Endodermal cell (in vitro differentiated cells): ENCODE measurements at regions not wholly inside any gene's neighbourhood (a gene's known extent, or its start where the extent isn't known, plus 50 kb on each side); places are given as distances from the start of the nearest gene placed in this dataset.

Experiments used
- DNase-seq: peaks from one replicate; pipeline ENCODE4 v3.0.0-alpha.2; 2017
- H3K27ac ChIP-seq: 2 replicates; pipeline ENCODE4 v1.5.1; 2013; ENCODE audit warnings: mild to moderate bottlenecking, low read depth, low read length, moderate library complexity
- H3K27me3 ChIP-seq: 2 replicates; pipeline ENCODE4 v1.6.1; 2013; ENCODE audit warnings: mild to moderate bottlenecking, low read length, moderate library complexity; ENCODE audit not compliant: insufficient read depth, control insufficient read depth, poor library complexity, severe bottlenecking
- H3K36me3 ChIP-seq: 2 replicates; pipeline ENCODE4 v1.7.0; 2013; ENCODE audit warnings: mild to moderate bottlenecking, low read length, moderate library complexity; ENCODE audit not compliant: control insufficient read depth, insufficient read depth
- H3K4me1 ChIP-seq: one replicate; pipeline ENCODE4 v1.7.0; 2013; ENCODE audit warnings: low read length; ENCODE audit not compliant: control insufficient read depth, insufficient read depth
- H3K4me3 ChIP-seq: 2 replicates; pipeline ENCODE4 v1.5.1; 2013; ENCODE audit warnings: mild to moderate bottlenecking, low read length, moderate library complexity
- H3K9ac ChIP-seq: 2 replicates; pipeline ENCODE4 v1.6.1; 2013; ENCODE audit warnings: mild to moderate bottlenecking, low read length, moderate library complexity; ENCODE audit not compliant: poor library complexity, severe bottlenecking; ENCODE audit errors: extremely low read depth
- H3K9me3 ChIP-seq: 2 replicates; pipeline ENCODE4 v1.6.1; 2013; ENCODE audit warnings: mild to moderate bottlenecking, low read length, moderate library complexity; ENCODE audit not compliant: control insufficient read depth
- H3K27ac Mint-ChIP-seq: 2 replicates; pipeline ENCODE4 v1.8.0; 2020; ENCODE audit warnings: mixed read lengths
- H3K27me3 Mint-ChIP-seq: 2 replicates; pipeline ENCODE4 v1.8.0; 2021; ENCODE audit warnings: mild to moderate bottlenecking, mixed read lengths; ENCODE audit not compliant: insufficient read depth
- H3K36me3 Mint-ChIP-seq: 2 replicates; pipeline ENCODE4 v1.8.0; 2020; ENCODE audit warnings: low read depth, mixed read lengths
- H3K4me1 Mint-ChIP-seq: 2 replicates; pipeline ENCODE4 v1.8.0; 2020; ENCODE audit warnings: mixed read lengths
- H3K4me3 Mint-ChIP-seq: 2 replicates; pipeline ENCODE4 v1.8.0; 2020; ENCODE audit warnings: mild to moderate bottlenecking, moderate library complexity, mixed read lengths
- H3K9me3 Mint-ChIP-seq: 2 replicates; pipeline ENCODE4 v1.8.0; 2020; ENCODE audit warnings: mild to moderate bottlenecking, mixed read lengths
- WGBS, 2 experiments: methylation state at CpG; one replicate each; pipeline versions ENCODE4 v1.1.5 to v1.1.7; 2013; ENCODE audit warnings: missing lambda C conversion rate in 2 of 2, mixed read lengths in 1 of 2; ENCODE audit not compliant: insufficient coverage in 1 of 2, insufficient read length in 1 of 2; 5-methylcytosine and 5-hydroxymethylcytosine counted together
- TF ChIP-seq, protein P1 (sequence below): fragments of 200-600 bp; sonication (generic); conservative IDR thresholded peaks from 2 replicates; pipeline ENCODE4 v1.5.0; 2021; ENCODE audit warnings: antibody characterized with exemption, mild to moderate bottlenecking

DNA sequence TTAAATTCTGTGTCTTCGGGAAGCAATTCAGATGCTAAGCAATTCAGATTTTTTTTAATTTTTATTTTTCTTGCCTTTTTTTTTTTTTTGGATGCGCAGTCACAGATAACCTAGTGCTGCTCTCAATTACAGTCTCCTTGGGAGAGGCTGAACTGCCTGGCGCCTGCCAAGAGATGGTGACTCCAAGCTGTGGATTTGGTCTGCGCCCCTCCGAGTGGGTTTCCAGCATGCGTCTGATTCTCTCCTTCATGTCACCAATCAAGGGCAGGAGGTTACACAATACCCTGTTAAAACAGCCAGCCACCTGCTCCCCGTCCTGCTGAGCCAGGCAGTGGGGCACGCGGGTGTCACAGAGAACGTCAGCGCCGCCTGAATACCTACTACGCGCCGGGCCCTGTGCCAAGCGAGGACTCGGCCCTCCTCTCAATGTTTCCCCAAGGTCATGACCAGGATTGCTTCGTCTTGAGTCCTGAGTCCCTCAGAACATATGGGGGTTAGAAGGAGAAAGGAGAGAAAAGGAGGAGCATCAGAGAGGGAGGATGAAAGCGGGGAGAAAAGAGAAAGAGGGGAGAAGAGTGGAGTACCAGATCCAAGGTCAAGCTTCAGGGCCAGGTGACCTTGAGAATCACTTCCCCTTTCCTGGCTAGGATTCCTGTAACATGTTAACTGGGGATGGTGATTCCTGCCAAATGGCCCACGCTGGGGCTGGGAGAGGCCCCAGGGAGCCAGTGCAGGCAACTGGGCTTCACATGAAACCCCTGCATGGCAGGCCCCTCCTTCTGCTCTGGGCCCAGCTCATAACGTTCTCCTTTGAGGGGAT, 213.6 kb downstream of the URI1 start:
- 90 to 94% methylated on average over 15 to 21 of the region's 21 CpGs for WGBS, 2 experiments

DNA sequence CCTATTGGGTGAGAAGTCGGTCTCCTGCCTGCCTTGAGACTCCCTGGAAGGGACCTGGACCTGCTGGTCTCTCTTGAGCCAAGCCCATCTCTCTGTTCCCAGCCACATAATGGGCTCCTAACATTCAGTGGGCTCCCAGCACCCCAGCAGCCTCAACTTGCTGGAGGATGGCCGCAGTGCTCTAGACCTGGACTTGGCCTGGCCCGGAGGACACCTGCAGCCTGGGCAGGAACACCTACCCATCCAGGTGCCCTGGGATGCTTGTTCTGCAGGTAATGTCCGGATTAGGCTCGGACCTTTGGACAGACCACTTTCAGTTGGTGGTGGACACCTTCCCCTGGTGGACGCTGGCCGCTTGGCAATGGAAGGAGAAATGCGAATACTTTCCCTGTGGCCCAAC, 214.6 kb downstream of the URI1 start:
- no peaks in the 10 kb centered on the region for H3K9me3 ChIP-seq
- Mint-ChIP-seq H3K27me3 (no peaks in the 10 kb centered on the region), H3K4me1 (no peaks in the 10 kb centered on the region), H3K36me3 (no peaks in the 10 kb centered on the region), H3K27ac (no peak overlapping the region), H3K9me3 (no peaks in the 10 kb centered on the region), H3K4me3 (no peak overlapping the region)
- no peak for DNase-seq
- H3K27ac ChIP-seq: no peak overlapping the region
- no peaks in the 10 kb centered on the region for H3K36me3 ChIP-seq
- 93 to 96% methylated on average over 7 to 8 of the region's 8 CpGs for WGBS, 2 experiments
- H3K4me1 ChIP-seq: no peaks in the 10 kb centered on the region
- TF ChIP-seq, protein P1, sequence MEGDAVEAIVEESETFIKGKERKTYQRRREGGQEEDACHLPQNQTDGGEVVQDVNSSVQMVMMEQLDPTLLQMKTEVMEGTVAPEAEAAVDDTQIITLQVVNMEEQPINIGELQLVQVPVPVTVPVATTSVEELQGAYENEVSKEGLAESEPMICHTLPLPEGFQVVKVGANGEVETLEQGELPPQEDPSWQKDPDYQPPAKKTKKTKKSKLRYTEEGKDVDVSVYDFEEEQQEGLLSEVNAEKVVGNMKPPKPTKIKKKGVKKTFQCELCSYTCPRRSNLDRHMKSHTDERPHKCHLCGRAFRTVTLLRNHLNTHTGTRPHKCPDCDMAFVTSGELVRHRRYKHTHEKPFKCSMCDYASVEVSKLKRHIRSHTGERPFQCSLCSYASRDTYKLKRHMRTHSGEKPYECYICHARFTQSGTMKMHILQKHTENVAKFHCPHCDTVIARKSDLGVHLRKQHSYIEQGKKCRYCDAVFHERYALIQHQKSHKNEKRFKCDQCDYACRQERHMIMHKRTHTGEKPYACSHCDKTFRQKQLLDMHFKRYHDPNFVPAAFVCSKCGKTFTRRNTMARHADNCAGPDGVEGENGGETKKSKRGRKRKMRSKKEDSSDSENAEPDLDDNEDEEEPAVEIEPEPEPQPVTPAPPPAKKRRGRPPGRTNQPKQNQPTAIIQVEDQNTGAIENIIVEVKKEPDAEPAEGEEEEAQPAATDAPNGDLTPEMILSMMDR: no peak
- no peaks in the 10 kb centered on the region for H3K27me3 ChIP-seq
- H3K4me3 ChIP-seq: no peak overlapping the region
- H3K9ac ChIP-seq: no peak overlapping the region

More for the DNA sequence above, 213.6 kb downstream of the URI1 start:
- Histone ChIP-seq H3K27ac (no peak overlapping the region), H3K36me3 (no peaks in the 10 kb centered on the region), H3K9ac (no peak overlapping the region), H3K9me3 (no peaks in the 10 kb centered on the region), H3K4me1 (no peaks in the 10 kb centered on the region), H3K4me3 (no peak overlapping the region), H3K27me3 (no peaks in the 10 kb centered on the region)
- DNase-seq: no peak
- TF ChIP-seq, protein P1: no peak
- Mint-ChIP-seq H3K27me3 (no peaks in the 10 kb centered on the region), H3K4me1 (no peaks in the 10 kb centered on the region), H3K4me3 (no peak overlapping the region), H3K27ac (no peak overlapping the region), H3K36me3 (no peaks in the 10 kb centered on the region), H3K9me3 (no peaks in the 10 kb centered on the region)

DNA sequence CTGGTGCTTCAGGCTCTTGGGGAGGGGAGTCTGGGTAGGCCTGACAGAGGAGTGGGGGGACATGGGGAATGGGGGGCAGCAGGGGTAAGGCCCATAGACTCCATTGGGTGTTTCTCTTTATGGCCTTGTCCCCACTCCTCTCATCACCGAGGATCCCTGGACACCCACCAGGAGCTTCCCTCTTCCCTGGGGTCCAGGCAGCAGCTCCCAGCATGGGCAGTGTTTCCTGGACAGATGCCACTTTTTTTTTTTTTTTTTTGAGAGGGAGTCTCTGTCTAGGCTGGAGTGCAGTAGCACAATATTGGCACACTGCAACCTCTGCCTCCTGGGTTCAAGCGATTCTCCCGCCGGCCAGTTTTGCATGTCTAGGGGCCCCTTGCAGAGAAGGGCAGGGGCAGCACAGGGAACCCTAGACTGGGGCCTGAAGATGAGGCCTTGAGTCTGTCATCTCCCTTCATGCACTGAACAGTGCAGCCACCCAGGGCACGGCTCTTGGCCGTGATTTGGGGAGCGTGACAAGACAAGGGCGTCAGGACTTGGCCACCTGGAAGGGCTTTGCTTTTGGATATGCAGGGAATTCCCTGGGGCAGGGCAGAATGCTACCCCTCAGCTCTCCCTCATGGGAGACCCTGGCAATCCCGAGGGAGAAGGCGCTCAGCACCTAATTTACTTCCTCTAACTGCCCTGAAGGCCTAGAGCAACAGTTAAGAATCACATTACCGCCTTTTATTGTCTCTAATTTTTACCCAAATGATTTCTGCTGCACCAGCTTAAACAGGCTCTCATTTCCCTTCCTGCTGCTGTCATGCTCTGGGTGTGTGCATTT, 213.9 kb upstream of the ZNF536 start:
- no peaks in the 10 kb centered on the region for H3K9me3 ChIP-seq
- no peak for DNase-seq
- H3K4me3 ChIP-seq: no peak overlapping the region
- Mint-ChIP-seq H3K4me1 (no peaks in the 10 kb centered on the region), H3K4me3 (no peak overlapping the region), H3K27ac (no peak overlapping the region), H3K27me3 (no peaks in the 10 kb centered on the region), H3K9me3 (no peaks in the 10 kb centered on the region), H3K36me3 (no peaks in the 10 kb centered on the region)
- WGBS, 2 experiments: 82 to 92% methylated on average over 6 to 11 of the region's 11 CpGs
- no peaks in the 10 kb centered on the region for H3K36me3 ChIP-seq
- TF ChIP-seq, protein P1: no peak
- H3K4me1 ChIP-seq: no peaks in the 10 kb centered on the region
- no peak overlapping the region for H3K27ac ChIP-seq
- no peak overlapping the region for H3K9ac ChIP-seq
- no peaks in the 10 kb centered on the region for H3K27me3 ChIP-seq
